IMR-90 (cell line): ENCODE measurements at regions not wholly inside any gene's neighbourhood (a gene's known extent, or its start where the extent isn't known, plus 50 kb on each side); places are given as distances from the start of the nearest gene placed in this dataset. TPM values are rescaled to one million over a fixed set of nuclear protein-coding genes. Genes with fewer than 3 reads are reported as not detected.

ENCODE experiments used
- ATAC-seq: fragments of 200-7000 bp; cut with Tn5 transposase; 2 replicates; pipeline ENCODE4 v1.9.1; 2020; ENCODE audit warnings: low read depth, mild to moderate bottlenecking, moderate library complexity
- BruUV-seq: library from RNA; stranded (reverse); fragments of 400-500 nt; replicated peaks from 2 replicates; lab custom pipeline; 2021; lab: Mats Ljungman, UMichigan
- CTCF ChIA-PET: fragments of 300-600 bp; formaldehyde crosslinking; extraction: SDS; loops from one replicate; lab custom pipeline; 2021; ENCODE audit warnings: antibody characterized with exemption; lab: Yijun Ruan, JAX
- POLR2A ChIA-PET: fragments of 300-600 bp; sonication (Branson Sonifier 250); formaldehyde crosslinking; loops from one replicate; lab custom pipeline; 2022; ENCODE audit warnings: antibody characterized with exemption; ENCODE audit not compliant: unreplicated experiment; lab: Charles Lee
- DNase-seq: peaks from one replicate; pipeline ENCODE4 v3.0.0; 2013
- H2AFZ ChIP-seq: replicated peaks from 2 replicates; pipeline ENCODE3; 2013; ENCODE audit warnings: low read length, mild to moderate bottlenecking; ENCODE audit not compliant: poor library complexity
- H2AK5ac ChIP-seq: 2 replicates; pipeline ENCODE4 v1.6.1; 2013; ENCODE audit warnings: low read depth, low read length, inconsistent platforms
- H2AK9ac ChIP-seq: replicated peaks from 2 replicates; pipeline ENCODE3; 2013; ENCODE audit warnings: mild to moderate bottlenecking, low read depth, low read length, moderate library complexity; ENCODE audit not compliant: poor library complexity
- H2BK120ac ChIP-seq: 2 replicates; pipeline ENCODE4 v1.6.1; 2013; ENCODE audit warnings: low read depth, low read length, inconsistent platforms
- H2BK15ac ChIP-seq: 3 replicates; pipeline ENCODE4 v1.6.1; 2013; ENCODE audit warnings: low read depth, low read length, inconsistent platforms
- H2BK20ac ChIP-seq: 2 replicates; pipeline ENCODE4 v1.6.1; 2013; ENCODE audit warnings: low read depth, mild to moderate bottlenecking, inconsistent platforms, low read length, moderate library complexity
- H2BK5ac ChIP-seq: 2 replicates; pipeline ENCODE4 v1.6.1; 2013; ENCODE audit warnings: mild to moderate bottlenecking, low read depth, low read length, inconsistent platforms; ENCODE audit not compliant: poor library complexity, severe bottlenecking
- H3K14ac ChIP-seq: replicated peaks from 2 replicates; pipeline ENCODE4 v1.6.1; 2013; ENCODE audit warnings: low read depth, low read length, inconsistent platforms
- H3K18ac ChIP-seq: 2 replicates; pipeline ENCODE4 v1.6.1; 2013; ENCODE audit warnings: low read depth, low read length, control low read depth
- H3K23ac ChIP-seq: 2 replicates; pipeline ENCODE4 v1.6.1; 2013; ENCODE audit warnings: low read depth, low read length, inconsistent platforms
- H3K27ac ChIP-seq: 2 replicates; pipeline ENCODE4 v1.5.1; 2013; ENCODE audit warnings: mild to moderate bottlenecking, control low read depth, low read length; ENCODE audit not compliant: insufficient read depth
- H3K27me3 ChIP-seq: 2 replicates; pipeline ENCODE4 v1.6.1; 2013; ENCODE audit warnings: low read length; ENCODE audit not compliant: control insufficient read depth, insufficient read depth
- H3K36me3 ChIP-seq: 2 replicates; pipeline ENCODE4 v1.6.1; 2013; ENCODE audit warnings: low read length, mixed read lengths; ENCODE audit not compliant: control insufficient read depth, insufficient read depth
- H3K4ac ChIP-seq: 2 replicates; pipeline ENCODE4 v1.6.1; 2013; ENCODE audit warnings: low read depth, low read length, inconsistent platforms
- H3K4me1 ChIP-seq: 2 replicates; pipeline ENCODE4 v1.6.1; 2013; ENCODE audit warnings: low read length, mixed read lengths; ENCODE audit not compliant: control insufficient read depth, insufficient read depth
- H3K4me2 ChIP-seq: 2 replicates; pipeline ENCODE4 v1.6.1; 2013; ENCODE audit warnings: low read depth, mild to moderate bottlenecking, control low read depth, low read length, moderate library complexity
- H3K4me3 ChIP-seq: 2 replicates; pipeline ENCODE4 v1.5.1; 2013; ENCODE audit warnings: low read depth, mild to moderate bottlenecking, control low read depth, low read length, moderate library complexity; ENCODE audit not compliant: insufficient read depth
- H3K56ac ChIP-seq: 2 replicates; pipeline ENCODE4 v1.6.1; 2013; ENCODE audit warnings: low read length, inconsistent platforms; ENCODE audit not compliant: insufficient read depth; ENCODE audit errors: extremely low read depth
- H3K79me1 ChIP-seq, 2 experiments: 2 replicates each; pipeline ENCODE4 v1.6.1; 2013; ENCODE audit warnings: low read length in 2 of 2, inconsistent platforms in 1 of 2, low read depth in 1 of 2
- H3K9ac ChIP-seq: 2 replicates; pipeline ENCODE4 v1.6.1; 2013; ENCODE audit warnings: low read depth, low read length, control low read depth
- H3K9me1 ChIP-seq: 2 replicates; pipeline ENCODE4 v1.6.1; 2013; ENCODE audit warnings: low read length, inconsistent platforms; ENCODE audit not compliant: insufficient read depth
- H3K9me3 ChIP-seq: 2 replicates; pipeline ENCODE4 v1.6.1; 2013; ENCODE audit warnings: low read length; ENCODE audit not compliant: control insufficient read depth, insufficient read depth
- H4K20me1 ChIP-seq: 2 replicates; pipeline ENCODE4 v1.6.1; 2013; ENCODE audit warnings: low read length, inconsistent platforms; ENCODE audit not compliant: insufficient read depth
- H4K5ac ChIP-seq: 2 replicates; pipeline ENCODE4 v1.6.1; 2013; ENCODE audit warnings: mild to moderate bottlenecking, low read depth, low read length, control low read depth
- H4K8ac ChIP-seq, 2 experiments: 2 replicates each; pipeline ENCODE4 v1.6.1; 2013; ENCODE audit warnings: low read depth in 2 of 2, low read length in 2 of 2, control low read depth in 1 of 2, inconsistent platforms in 1 of 2
- H4K91ac ChIP-seq: 2 replicates; pipeline ENCODE4 v1.6.1; 2013; ENCODE audit warnings: low read depth, low read length, inconsistent platforms; ENCODE audit not compliant: insufficient read depth
- CEBPB ChIP-seq: IDR thresholded peaks from 2 replicates; pipeline ENCODE4 v1.6.1; 2012; ENCODE audit warnings: low read depth, low read length, improper control_type of control experiment
- MAFK ChIP-seq: IDR thresholded peaks from 2 replicates; pipeline ENCODE4 v1.6.1; 2012; ENCODE audit warnings: low read depth, low read length, improper control_type of control experiment
- MAZ ChIP-seq: IDR thresholded peaks from 2 replicates; pipeline ENCODE4 v1.6.1; 2012; ENCODE audit warnings: low read depth, mild to moderate bottlenecking, low read length, improper control_type of control experiment, moderate library complexity, borderline replicate concordance
- MXI1 ChIP-seq: IDR thresholded peaks from 2 replicates; pipeline ENCODE4 v1.6.1; 2012; ENCODE audit warnings: low read depth, mild to moderate bottlenecking, low read length, moderate library complexity, borderline replicate concordance
- RAD21 ChIP-seq: IDR thresholded peaks from 2 replicates; pipeline ENCODE4 v1.6.1; 2012; ENCODE audit warnings: low read length, improper control_type of control experiment
- WGBS, 2 experiments: methylation state at CpG; one replicate each; pipeline versions ENCODE4 v1.1.5 to v1.1.7; 2013; ENCODE audit warnings: missing lambda C conversion rate in 2 of 2; ENCODE audit not compliant: insufficient read length in 1 of 2; ENCODE audit errors: extremely low coverage in 2 of 2; 5-methylcytosine and 5-hydroxymethylcytosine counted together
- dilution Hi-C: fragments of 300-500 bp; cut with HindIII; formaldehyde crosslinking; loops from one replicate; pipeline ENCODE4 v1.14.3; 2018; ENCODE audit warnings: low sequenced_read_pairs; ENCODE audit not compliant: unreplicated experiment
- in situ Hi-C: fragments of 300-500 bp; cut with MboI; formaldehyde crosslinking; loops from 3 replicates; pipeline ENCODE4 v1.14.3; 2019; ENCODE audit warnings: low sequenced_read_pairs, inconsistent platforms, mixed read lengths
- intact Hi-C: fragments of 100-400 bp; cut with micrococcal nuclease; formaldehyde crosslinking; loops from 2 replicates; pipeline ENCODE4 v1.10.0; 2022
- microRNA-seq, 2 experiments: library from miRNA; stranded (forward) in 1 of 2; unstranded in 1 of 2; fragments of 10-50 nt in 1 of 2; fragments of <30 nt in 1 of 2; gene quantifications in 1 of 2; microRNA quantifications in 1 of 2; one replicate each; pipeline versions ENCODE3 to v1.1.0; 2013 to 2020; ENCODE audit not compliant: insufficient read depth in 1 of 2, insufficient read length in 1 of 2, unreplicated experiment in 1 of 2
- small RNA-seq, 5 experiments: library from RNA; depleted of rRNA; stranded (forward); fragments of <200 nt; gene quantifications; one replicate each; pipeline ENCODE3, GENCODE V24; 2012
- TF ChIP-seq, protein P1 (sequence below): conservative IDR thresholded peaks from 2 replicates; pipeline ENCODE4 v1.5.1; 2012; ENCODE audit warnings: mild to moderate bottlenecking, low read depth, low read length, improper control_type of control experiment

DNA sequence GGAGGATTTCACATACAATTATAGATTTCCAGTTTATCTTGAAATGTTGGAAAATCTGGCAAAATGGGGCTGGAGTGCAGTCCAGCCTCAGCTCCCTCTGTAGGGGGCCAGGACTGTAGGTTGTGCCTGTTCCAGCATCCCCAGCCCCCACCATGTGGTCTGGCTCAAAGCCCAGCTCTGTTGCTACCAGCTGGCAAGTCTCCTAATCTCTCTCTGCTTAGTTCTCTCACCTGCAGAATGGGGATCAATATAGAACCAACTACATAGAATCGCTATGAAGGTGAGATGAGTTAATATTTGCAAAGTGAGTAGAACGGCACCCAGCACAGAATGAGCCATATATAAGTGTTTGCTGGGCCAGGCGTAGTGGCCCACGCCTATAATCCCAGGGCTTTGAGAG, 50.0 kb upstream of the TARDBP start:
- Histone ChIP-seq H4K91ac (no peak overlapping the region), H2BK20ac (no peak overlapping the region), H4K20me1 (no peaks in the 10 kb centered on the region), H3K4me2 (no peak overlapping the region), H2BK15ac (no peak overlapping the region), H3K9me1 (no peaks in the 10 kb centered on the region), H2BK120ac (no peak overlapping the region), H3K9ac (no peak overlapping the region), H4K5ac (no peak overlapping the region), H3K9me3 (no peaks in the 10 kb centered on the region), H3K56ac (no peak overlapping the region), H2AFZ (no peak overlapping the region), H3K14ac (no peak overlapping the region), H3K4ac (no peak overlapping the region), H3K4me1 (0 out of 2 replicates have a peak, but pooled peaks cover 1% of the 10 kb centered on the region), H3K27ac (no peak overlapping the region), H3K27me3 (peaks cover 16% of the 10 kb centered on the region), H3K79me1 (no peaks in the 10 kb centered on the region), H3K23ac (no peak overlapping the region), H3K36me3 (no peaks in the 10 kb centered on the region), H3K4me3 (no peak overlapping the region), H2AK9ac (no peak overlapping the region), H3K18ac (no peak overlapping the region), H2BK5ac (no peak overlapping the region), H4K8ac (no peak overlapping the region), H2AK5ac (no peak overlapping the region)
- intact Hi-C loops: no loop called here
- in situ Hi-C loops: no loop called here
- POLR2A ChIA-PET: no interaction called here
- dilution Hi-C loops: no loop called here
- ATAC-seq (no peak), DNase-seq (no peak)
- WGBS, 2 experiments: 66% methylated on average over 3 of the region's 4 CpGs; no CpG with 5 or more reads in 1 of the 2 experiments
- BruUV-seq: no TSS peak
- CTCF ChIA-PET: no interaction called here
- TF ChIP-seq MAZ: no peak
- no peak for TF ChIP-seq CEBPB
- no peak for TF ChIP-seq MXI1
- TF ChIP-seq, protein P1, sequence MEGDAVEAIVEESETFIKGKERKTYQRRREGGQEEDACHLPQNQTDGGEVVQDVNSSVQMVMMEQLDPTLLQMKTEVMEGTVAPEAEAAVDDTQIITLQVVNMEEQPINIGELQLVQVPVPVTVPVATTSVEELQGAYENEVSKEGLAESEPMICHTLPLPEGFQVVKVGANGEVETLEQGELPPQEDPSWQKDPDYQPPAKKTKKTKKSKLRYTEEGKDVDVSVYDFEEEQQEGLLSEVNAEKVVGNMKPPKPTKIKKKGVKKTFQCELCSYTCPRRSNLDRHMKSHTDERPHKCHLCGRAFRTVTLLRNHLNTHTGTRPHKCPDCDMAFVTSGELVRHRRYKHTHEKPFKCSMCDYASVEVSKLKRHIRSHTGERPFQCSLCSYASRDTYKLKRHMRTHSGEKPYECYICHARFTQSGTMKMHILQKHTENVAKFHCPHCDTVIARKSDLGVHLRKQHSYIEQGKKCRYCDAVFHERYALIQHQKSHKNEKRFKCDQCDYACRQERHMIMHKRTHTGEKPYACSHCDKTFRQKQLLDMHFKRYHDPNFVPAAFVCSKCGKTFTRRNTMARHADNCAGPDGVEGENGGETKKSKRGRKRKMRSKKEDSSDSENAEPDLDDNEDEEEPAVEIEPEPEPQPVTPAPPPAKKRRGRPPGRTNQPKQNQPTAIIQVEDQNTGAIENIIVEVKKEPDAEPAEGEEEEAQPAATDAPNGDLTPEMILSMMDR: no peak
- no peak for TF ChIP-seq RAD21
- TF ChIP-seq MAFK: no peak

Small RNA genes lying in the stretch of these regions (microRNA-seq; reads per million reads assigned to microRNA genes)
- not detected for gene HSPE1P24 (ENCODE audit: insufficient read depth, insufficient read length)

Small RNA genes lying in the stretch of these regions (small RNA-seq; reads per million reads assigned to genes)
- 0 reads per million in 5 experiments for gene HSPE1P24
